ENCODE measurements at regions not wholly inside any gene's neighbourhood (a gene's known extent, or its start where the extent isn't known, plus 50 kb on each side); places are given as distances from the start of the nearest gene placed in this dataset.
"Not testable (repeated sequence)": the region's sequence is repeated elsewhere in the genome, so short reads cannot be mapped to it uniquely, and the experiment has no call there.

GRCh38 chr9:67334727-67335572 is 342.6 kb upstream of the SPATA31A3 start:
- H3K9me3 ChIP-seq (ENCODE audit: low read length); H3K9me2 ChIP-seq (ENCODE audit: insufficient read depth, low read length); H3K4me3 ChIP-seq (ENCODE audit: low read length); H3K9ac ChIP-seq (ENCODE audit: low read length); H2AFZ ChIP-seq (ENCODE audit: low read depth, low read length); H3K79me2 ChIP-seq (replicated peaks; ENCODE audit: insufficient read depth, low read length); H3K36me3 ChIP-seq (ENCODE audit: insufficient read depth, low read length); H3K27ac ChIP-seq (ENCODE audit: low read length); H4K20me1 ChIP-seq (ENCODE audit: insufficient read depth); H3K4me2 ChIP-seq (ENCODE audit: low read length); H3K27me3 ChIP-seq (ENCODE audit: insufficient read depth, low read depth, low read length); H3F3A ChIP-seq (ENCODE audit: insufficient read depth, low read length, poor library complexity, severe bottlenecking): not testable (repeated sequence)

GRCh38 chr9:67331634-67332033 is 339.3 kb upstream of the SPATA31A3 start:
- H3K36me3 ChIP-seq (ENCODE audit: insufficient read depth, low read length); H3K9me3 ChIP-seq (ENCODE audit: low read length); H3K9me2 ChIP-seq (ENCODE audit: insufficient read depth, low read length); H3F3A ChIP-seq (ENCODE audit: insufficient read depth, low read length, poor library complexity, severe bottlenecking); H2AFZ ChIP-seq (ENCODE audit: low read depth, low read length); H3K4me2 ChIP-seq (ENCODE audit: low read length); H3K79me2 ChIP-seq (replicated peaks; ENCODE audit: insufficient read depth, low read length); H3K4me3 ChIP-seq (ENCODE audit: low read length); H3K27me3 ChIP-seq (ENCODE audit: insufficient read depth, low read depth, low read length); H3K27ac ChIP-seq (ENCODE audit: low read length); H3K9ac ChIP-seq (ENCODE audit: low read length); H4K20me1 ChIP-seq (ENCODE audit: insufficient read depth): not testable (repeated sequence)

- H3K27ac ChIP-seq (ENCODE audit: low read length); H3K79me2 ChIP-seq (replicated peaks; ENCODE audit: insufficient read depth, low read length); H3K27me3 ChIP-seq (ENCODE audit: insufficient read depth, low read depth, low read length); H3K4me2 ChIP-seq (ENCODE audit: low read length); H3K9me2 ChIP-seq (ENCODE audit: insufficient read depth, low read length); H2AFZ ChIP-seq (ENCODE audit: low read depth, low read length); H3K4me3 ChIP-seq (ENCODE audit: low read length); H3F3A ChIP-seq (ENCODE audit: insufficient read depth, low read length, poor library complexity, severe bottlenecking); H3K9ac ChIP-seq (ENCODE audit: low read length); H3K9me3 ChIP-seq (ENCODE audit: low read length); H3K36me3 ChIP-seq (ENCODE audit: insufficient read depth, low read length); H4K20me1 ChIP-seq (ENCODE audit: insufficient read depth): not testable (repeated sequence)
Measured at GRCh38 chr9:67313409-67313808, 321.1 kb upstream of the SPATA31A3 start.

- H3K9ac ChIP-seq (ENCODE audit: low read length), result not testable (repeated sequence)
Measured at GRCh38 chr9:67312504-67312903, 320.2 kb upstream of the SPATA31A3 start.

GRCh38 chr9:67307109-67307508 is 314.8 kb upstream of the SPATA31A3 start:
- not testable (repeated sequence) for H3K27me3 ChIP-seq (ENCODE audit: insufficient read depth, low read depth, low read length); H3K4me2 ChIP-seq (ENCODE audit: low read length); H3K9ac ChIP-seq (ENCODE audit: low read length); H4K20me1 ChIP-seq (ENCODE audit: insufficient read depth); H3K27ac ChIP-seq (ENCODE audit: low read length); H3K9me2 ChIP-seq (ENCODE audit: insufficient read depth, low read length); H2AFZ ChIP-seq (ENCODE audit: low read depth, low read length); H3K4me3 ChIP-seq (ENCODE audit: low read length); H3F3A ChIP-seq (ENCODE audit: insufficient read depth, low read length, poor library complexity, severe bottlenecking); H3K36me3 ChIP-seq (ENCODE audit: insufficient read depth, low read length); H3K79me2 ChIP-seq (replicated peaks; ENCODE audit: insufficient read depth, low read length); H3K9me3 ChIP-seq (ENCODE audit: low read length)

More at GRCh38 chr9:67312504-67312903, 320.2 kb upstream of the SPATA31A3 start:
- H3K9me3 ChIP-seq (ENCODE audit: low read length); H3K4me3 ChIP-seq (ENCODE audit: low read length); H3F3A ChIP-seq (ENCODE audit: insufficient read depth, low read length, poor library complexity, severe bottlenecking); H3K9me2 ChIP-seq (ENCODE audit: insufficient read depth, low read length); H2AFZ ChIP-seq (ENCODE audit: low read depth, low read length); H4K20me1 ChIP-seq (ENCODE audit: insufficient read depth); H3K4me2 ChIP-seq (ENCODE audit: low read length); H3K36me3 ChIP-seq (ENCODE audit: insufficient read depth, low read length); H3K27me3 ChIP-seq (ENCODE audit: insufficient read depth, low read depth, low read length); H3K79me2 ChIP-seq (replicated peaks; ENCODE audit: insufficient read depth, low read length); H3K27ac ChIP-seq (ENCODE audit: low read length): not testable (repeated sequence)

- not testable (repeated sequence) for H3K9me2 ChIP-seq (ENCODE audit: insufficient read depth, low read length); H3K79me2 ChIP-seq (replicated peaks; ENCODE audit: insufficient read depth, low read length); H3K4me2 ChIP-seq (ENCODE audit: low read length)
Measured at GRCh38 chr9:67288797-67289196, 296.4 kb upstream of the SPATA31A3 start.

GRCh38 chr9:67288117-67288735 is 295.9 kb upstream of the SPATA31A3 start:
- H3K36me3 ChIP-seq (ENCODE audit: insufficient read depth, low read length); H3K4me3 ChIP-seq (ENCODE audit: low read length); H3K9me2 ChIP-seq (ENCODE audit: insufficient read depth, low read length); H3F3A ChIP-seq (ENCODE audit: insufficient read depth, low read length, poor library complexity, severe bottlenecking); H2AFZ ChIP-seq (ENCODE audit: low read depth, low read length); H3K4me2 ChIP-seq (ENCODE audit: low read length); H4K20me1 ChIP-seq (ENCODE audit: insufficient read depth); H3K27ac ChIP-seq (ENCODE audit: low read length); H3K27me3 ChIP-seq (ENCODE audit: insufficient read depth, low read depth, low read length); H3K79me2 ChIP-seq (replicated peaks; ENCODE audit: insufficient read depth, low read length); H3K9ac ChIP-seq (ENCODE audit: low read length); H3K9me3 ChIP-seq (ENCODE audit: low read length): not testable (repeated sequence)

More at GRCh38 chr9:67288797-67289196, 296.4 kb upstream of the SPATA31A3 start:
- not testable (repeated sequence) for H3K36me3 ChIP-seq (ENCODE audit: insufficient read depth, low read length); H4K20me1 ChIP-seq (ENCODE audit: insufficient read depth); H3K27ac ChIP-seq (ENCODE audit: low read length); H3K4me3 ChIP-seq (ENCODE audit: low read length); H3K9me3 ChIP-seq (ENCODE audit: low read length); H3F3A ChIP-seq (ENCODE audit: insufficient read depth, low read length, poor library complexity, severe bottlenecking); H3K9ac ChIP-seq (ENCODE audit: low read length); H3K27me3 ChIP-seq (ENCODE audit: insufficient read depth, low read depth, low read length); H2AFZ ChIP-seq (ENCODE audit: low read depth, low read length)

GRCh38 chr9:67284299-67284698 is 291.9 kb upstream of the SPATA31A3 start:
- H3K27ac ChIP-seq (ENCODE audit: low read length); H3K9me3 ChIP-seq (ENCODE audit: low read length); H3F3A ChIP-seq (ENCODE audit: insufficient read depth, low read length, poor library complexity, severe bottlenecking); H3K4me2 ChIP-seq (ENCODE audit: low read length); H3K79me2 ChIP-seq (replicated peaks; ENCODE audit: insufficient read depth, low read length); H4K20me1 ChIP-seq (ENCODE audit: insufficient read depth); H3K9me2 ChIP-seq (ENCODE audit: insufficient read depth, low read length); H3K36me3 ChIP-seq (ENCODE audit: insufficient read depth, low read length); H2AFZ ChIP-seq (ENCODE audit: low read depth, low read length); H3K27me3 ChIP-seq (ENCODE audit: insufficient read depth, low read depth, low read length); H3K4me3 ChIP-seq (ENCODE audit: low read length); H3K9ac ChIP-seq (ENCODE audit: low read length): not testable (repeated sequence)
